Urothelium cell line (cell line): ENCODE measurements at regions not wholly inside any gene's neighbourhood (a gene's known extent, or its start where the extent isn't known, plus 50 kb on each side); places are given as distances from the start of the nearest gene placed in this dataset.
A peak's percentile ranks its signal among the peaks of the same experiment; 100 is the strongest.
"Not testable (repeated sequence)": the region's sequence is repeated elsewhere in the genome, so short reads cannot be mapped to it uniquely, and the experiment has no call there.

ENCODE experiments used
- DNase-seq: peaks from one replicate; pipeline ENCODE4 v3.0.0; 2011; ENCODE audit warnings: low spot score, mixed read lengths
- FAIRE-seq: peaks from 2 replicates; lab custom pipeline; 2011; peaks lifted over from hg19 to GRCh38; lab: Jason Lieb, UNC

DNA sequence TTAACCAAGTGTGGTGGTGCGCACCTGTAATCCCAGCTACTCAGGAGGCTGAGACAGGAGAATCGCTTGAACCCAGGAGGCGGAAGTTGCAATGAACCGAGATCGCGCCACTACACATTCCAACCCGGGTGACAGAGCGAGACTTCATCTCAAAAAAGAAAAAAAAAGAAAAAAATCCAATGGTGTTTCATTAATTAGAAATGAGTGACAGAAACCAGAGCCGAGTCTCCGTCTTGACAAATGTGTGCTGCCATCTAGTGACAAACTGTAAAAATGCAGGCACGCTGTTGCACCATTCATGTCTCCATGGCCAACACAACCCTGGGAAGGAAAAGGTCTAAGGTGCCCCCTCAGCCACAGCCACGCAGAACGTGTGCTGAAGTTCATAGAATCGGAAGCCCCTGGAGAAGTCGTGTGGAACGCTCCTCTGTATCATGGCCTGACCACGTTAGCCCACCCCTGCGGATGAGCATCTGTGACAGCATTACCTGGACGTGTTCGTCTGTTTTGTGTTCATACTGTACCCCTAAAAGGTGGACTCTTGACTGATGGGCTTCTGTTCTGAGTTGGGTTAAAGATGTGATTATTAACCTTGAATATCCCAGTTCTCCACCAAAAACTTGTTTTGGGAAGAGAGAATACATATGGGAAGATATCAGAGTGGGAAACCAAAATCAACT is 94.9 kb downstream of the LYZL2 start:
- DNase-seq (peak; percentile 69), FAIRE-seq (no peak)

DNA sequence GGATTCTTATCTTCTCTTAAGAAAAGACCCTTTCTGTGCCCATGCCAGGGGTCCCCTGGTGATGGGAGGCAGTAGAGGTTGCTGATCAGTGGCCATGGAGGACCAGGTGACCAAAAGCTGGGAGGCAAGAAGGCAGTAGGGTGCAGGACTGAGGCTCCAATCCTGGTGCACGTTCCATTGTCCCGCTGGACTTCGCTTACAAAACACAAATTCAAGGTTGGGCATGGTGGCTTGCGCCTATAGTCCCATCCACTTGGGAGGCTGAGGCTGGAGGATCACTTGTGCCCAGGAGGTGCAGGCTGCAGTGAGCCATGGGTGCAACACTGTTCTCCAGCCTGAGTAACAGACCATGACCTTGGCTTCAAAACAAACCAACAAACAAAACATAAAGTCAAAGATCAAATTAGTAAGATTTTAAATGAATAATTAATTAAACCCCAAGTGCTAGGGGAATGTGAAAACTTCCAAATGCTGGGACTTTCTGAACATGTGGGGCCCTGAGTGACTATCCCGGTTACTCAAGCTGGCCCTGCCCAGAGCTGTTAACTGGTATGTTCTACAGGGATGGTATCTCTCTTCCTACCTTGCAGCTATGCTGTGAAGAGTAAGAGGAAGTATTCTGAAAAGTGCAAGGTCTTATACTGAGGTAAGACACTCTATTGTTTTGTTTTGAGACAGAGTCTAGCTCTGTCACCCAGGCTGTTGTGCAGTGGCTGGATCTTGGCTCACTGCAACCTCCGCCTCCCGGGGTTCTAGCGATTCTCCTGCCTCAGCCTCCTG is 97.6 kb downstream of the LYZL2 start:
- no peak for DNase-seq

GRCh38 chr10:30529373-30529998 is 95.5 kb downstream of the MAP3K8 start:
- DNase-seq (no peak), FAIRE-seq (no peak)

More for the DNA sequence above, 97.6 kb downstream of the LYZL2 start:
- no peak for FAIRE-seq

- FAIRE-seq, result no peak
Observed at GRCh38 chr10:30528429-30528786, 94.4 kb downstream of the MAP3K8 start.

GRCh38 chr10:30527623-30528428 is 93.8 kb downstream of the MAP3K8 start:
- DNase-seq, result no peak
- FAIRE-seq, result no peak

More at GRCh38 chr10:30528429-30528786, 94.4 kb downstream of the MAP3K8 start:
- no peak for DNase-seq

DNA sequence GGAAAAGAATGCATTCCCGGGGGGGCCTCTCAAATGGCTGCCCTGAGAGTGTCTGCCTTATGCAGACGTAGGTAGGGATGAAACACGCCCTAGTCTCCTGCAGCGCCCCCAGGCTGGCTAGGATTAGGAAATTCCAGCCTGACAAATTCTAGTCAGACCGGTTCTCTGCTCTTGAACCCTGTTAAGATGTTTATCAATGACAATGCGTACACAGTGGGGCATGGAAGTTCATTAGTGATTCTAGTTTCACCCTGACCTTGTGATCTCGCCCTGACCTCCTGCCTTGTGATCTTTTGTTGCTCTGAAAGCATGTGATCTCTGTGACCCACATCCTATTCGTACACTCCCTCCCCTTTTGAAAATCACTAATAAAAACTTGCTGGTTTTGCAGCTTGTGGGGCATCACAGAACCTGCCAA is 88.7 kb downstream of the MAP3K8 start:
- not testable (repeated sequence) for FAIRE-seq, DNase-seq

DNA sequence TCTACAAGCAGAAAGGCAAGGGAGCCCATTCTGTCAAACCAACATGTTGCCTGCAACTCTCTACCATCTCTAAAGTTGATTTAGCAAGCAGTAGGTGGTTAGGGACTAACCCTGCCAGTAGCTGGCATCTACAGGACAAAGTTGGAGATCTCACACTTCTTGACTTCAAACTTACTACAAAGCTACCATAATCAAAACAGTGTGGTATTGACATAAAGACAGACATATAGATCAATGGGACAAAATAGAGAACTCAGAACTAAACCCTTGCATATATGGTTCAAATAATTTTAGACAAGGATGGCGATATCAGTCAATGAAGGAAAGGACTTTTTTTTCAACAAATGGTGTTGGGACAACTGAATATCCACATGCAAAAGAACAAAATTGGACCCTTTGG is 84.9 kb downstream of the MAP3K8 start:
- FAIRE-seq, result no peak

More for the DNA sequence above, 84.9 kb downstream of the MAP3K8 start:
- DNase-seq, result no peak
